HL-60 (cell line): ENCODE measurements at regions not wholly inside any gene's neighbourhood (a gene's known extent, or its start where the extent isn't known, plus 50 kb on each side); places are given as distances from the start of the nearest gene placed in this dataset.

Experiments
- GABPA ChIP-seq: IDR thresholded peaks from 2 replicates; pipeline ENCODE4 v1.6.1; 2012; ENCODE audit warnings: low read depth
- POLR2AphosphoS5 ChIP-seq: IDR thresholded peaks from 2 replicates; pipeline ENCODE4 v1.6.1; 2012; ENCODE audit warnings: low read depth
- TF ChIP-seq, protein P1 (sequence below): IDR thresholded peaks from one replicate; pipeline ENCODE4 v1.5.1; 2011; ENCODE audit warnings: low read length, control low read depth, inconsistent platforms; ENCODE audit not compliant: insufficient read depth
- TF ChIP-seq, protein P2 (sequence below): IDR thresholded peaks from 2 replicates; pipeline ENCODE4 v1.6.1; 2012; ENCODE audit warnings: low read depth; ENCODE audit not compliant: insufficient replicate concordance

DNA sequence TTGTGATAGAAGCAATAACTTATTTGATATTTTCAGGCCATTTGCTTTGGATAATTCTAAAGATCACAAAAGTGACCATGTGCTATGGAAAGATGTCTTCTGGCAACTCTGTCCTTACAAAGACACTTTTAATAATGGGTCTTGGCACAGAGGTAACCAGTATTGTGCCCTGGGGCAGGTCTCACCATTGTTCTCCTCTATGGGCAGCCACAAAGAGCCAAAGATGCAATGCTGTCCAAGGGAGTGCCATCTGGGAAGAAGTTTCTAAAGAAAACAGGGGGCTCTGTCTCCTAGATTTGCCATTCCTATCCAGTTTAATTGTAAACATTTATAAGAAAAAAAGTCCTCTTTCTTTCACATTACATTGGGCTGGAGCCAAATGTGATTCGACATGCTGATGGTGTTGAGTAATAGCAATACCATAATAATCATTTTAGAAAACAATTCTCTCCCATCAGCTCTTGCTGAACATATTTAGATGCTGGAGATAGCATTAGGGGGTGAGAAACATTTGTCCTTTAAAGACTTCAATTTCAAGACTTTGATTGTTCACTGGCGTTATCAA is 179.9 kb downstream of the KIT start:
- TF ChIP-seq, protein P1, sequence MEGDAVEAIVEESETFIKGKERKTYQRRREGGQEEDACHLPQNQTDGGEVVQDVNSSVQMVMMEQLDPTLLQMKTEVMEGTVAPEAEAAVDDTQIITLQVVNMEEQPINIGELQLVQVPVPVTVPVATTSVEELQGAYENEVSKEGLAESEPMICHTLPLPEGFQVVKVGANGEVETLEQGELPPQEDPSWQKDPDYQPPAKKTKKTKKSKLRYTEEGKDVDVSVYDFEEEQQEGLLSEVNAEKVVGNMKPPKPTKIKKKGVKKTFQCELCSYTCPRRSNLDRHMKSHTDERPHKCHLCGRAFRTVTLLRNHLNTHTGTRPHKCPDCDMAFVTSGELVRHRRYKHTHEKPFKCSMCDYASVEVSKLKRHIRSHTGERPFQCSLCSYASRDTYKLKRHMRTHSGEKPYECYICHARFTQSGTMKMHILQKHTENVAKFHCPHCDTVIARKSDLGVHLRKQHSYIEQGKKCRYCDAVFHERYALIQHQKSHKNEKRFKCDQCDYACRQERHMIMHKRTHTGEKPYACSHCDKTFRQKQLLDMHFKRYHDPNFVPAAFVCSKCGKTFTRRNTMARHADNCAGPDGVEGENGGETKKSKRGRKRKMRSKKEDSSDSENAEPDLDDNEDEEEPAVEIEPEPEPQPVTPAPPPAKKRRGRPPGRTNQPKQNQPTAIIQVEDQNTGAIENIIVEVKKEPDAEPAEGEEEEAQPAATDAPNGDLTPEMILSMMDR, result no peak
- TF ChIP-seq POLR2AphosphoS5 (no peak), GABPA (no peak)
- TF ChIP-seq, protein P2, sequence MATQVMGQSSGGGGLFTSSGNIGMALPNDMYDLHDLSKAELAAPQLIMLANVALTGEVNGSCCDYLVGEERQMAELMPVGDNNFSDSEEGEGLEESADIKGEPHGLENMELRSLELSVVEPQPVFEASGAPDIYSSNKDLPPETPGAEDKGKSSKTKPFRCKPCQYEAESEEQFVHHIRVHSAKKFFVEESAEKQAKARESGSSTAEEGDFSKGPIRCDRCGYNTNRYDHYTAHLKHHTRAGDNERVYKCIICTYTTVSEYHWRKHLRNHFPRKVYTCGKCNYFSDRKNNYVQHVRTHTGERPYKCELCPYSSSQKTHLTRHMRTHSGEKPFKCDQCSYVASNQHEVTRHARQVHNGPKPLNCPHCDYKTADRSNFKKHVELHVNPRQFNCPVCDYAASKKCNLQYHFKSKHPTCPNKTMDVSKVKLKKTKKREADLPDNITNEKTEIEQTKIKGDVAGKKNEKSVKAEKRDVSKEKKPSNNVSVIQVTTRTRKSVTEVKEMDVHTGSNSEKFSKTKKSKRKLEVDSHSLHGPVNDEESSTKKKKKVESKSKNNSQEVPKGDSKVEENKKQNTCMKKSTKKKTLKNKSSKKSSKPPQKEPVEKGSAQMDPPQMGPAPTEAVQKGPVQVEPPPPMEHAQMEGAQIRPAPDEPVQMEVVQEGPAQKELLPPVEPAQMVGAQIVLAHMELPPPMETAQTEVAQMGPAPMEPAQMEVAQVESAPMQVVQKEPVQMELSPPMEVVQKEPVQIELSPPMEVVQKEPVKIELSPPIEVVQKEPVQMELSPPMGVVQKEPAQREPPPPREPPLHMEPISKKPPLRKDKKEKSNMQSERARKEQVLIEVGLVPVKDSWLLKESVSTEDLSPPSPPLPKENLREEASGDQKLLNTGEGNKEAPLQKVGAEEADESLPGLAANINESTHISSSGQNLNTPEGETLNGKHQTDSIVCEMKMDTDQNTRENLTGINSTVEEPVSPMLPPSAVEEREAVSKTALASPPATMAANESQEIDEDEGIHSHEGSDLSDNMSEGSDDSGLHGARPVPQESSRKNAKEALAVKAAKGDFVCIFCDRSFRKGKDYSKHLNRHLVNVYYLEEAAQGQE, result no peak
